22Rv1 (cell line): ENCODE measurements at regions not wholly inside any gene's neighbourhood (a gene's known extent, or its start where the extent isn't known, plus 50 kb on each side); places are given as distances from the start of the nearest gene placed in this dataset.

Source experiments
- ZFX ChIP-seq: fragments of 450-650 bp; IDR thresholded peaks from 2 replicates; pipeline ENCODE4 v1.6.1; 2017; ENCODE audit warnings: antibody characterized with exemption, borderline replicate concordance
- TF ChIP-seq, protein P1 (sequence below): fragments of 450-650 bp; IDR thresholded peaks from 2 replicates; pipeline ENCODE4 v1.5.1; 2017; ENCODE audit warnings: mild to moderate bottlenecking

DNA sequence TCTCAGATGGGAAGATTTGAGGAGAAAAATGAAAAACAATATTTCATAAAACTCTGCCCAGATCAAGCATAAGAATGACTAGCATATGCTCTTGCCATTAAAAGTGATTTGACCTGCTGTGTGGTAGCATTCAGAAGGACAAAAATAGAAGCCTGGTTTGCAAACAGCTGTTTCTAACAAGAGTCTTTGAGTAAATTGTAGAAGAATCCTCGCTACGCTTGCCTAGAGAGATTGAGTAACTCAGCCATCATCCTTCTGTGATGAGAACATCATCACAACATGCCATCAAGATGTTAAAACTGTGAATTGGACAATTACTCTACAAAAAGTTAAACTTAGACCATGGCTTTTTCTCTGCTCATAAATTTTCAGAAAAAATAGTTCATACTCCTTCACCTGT is 168.9 kb upstream of the PUDP start:
- TF ChIP-seq, protein P1, sequence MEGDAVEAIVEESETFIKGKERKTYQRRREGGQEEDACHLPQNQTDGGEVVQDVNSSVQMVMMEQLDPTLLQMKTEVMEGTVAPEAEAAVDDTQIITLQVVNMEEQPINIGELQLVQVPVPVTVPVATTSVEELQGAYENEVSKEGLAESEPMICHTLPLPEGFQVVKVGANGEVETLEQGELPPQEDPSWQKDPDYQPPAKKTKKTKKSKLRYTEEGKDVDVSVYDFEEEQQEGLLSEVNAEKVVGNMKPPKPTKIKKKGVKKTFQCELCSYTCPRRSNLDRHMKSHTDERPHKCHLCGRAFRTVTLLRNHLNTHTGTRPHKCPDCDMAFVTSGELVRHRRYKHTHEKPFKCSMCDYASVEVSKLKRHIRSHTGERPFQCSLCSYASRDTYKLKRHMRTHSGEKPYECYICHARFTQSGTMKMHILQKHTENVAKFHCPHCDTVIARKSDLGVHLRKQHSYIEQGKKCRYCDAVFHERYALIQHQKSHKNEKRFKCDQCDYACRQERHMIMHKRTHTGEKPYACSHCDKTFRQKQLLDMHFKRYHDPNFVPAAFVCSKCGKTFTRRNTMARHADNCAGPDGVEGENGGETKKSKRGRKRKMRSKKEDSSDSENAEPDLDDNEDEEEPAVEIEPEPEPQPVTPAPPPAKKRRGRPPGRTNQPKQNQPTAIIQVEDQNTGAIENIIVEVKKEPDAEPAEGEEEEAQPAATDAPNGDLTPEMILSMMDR = no peak
- TF ChIP-seq ZFX = no peak
